Right forelimb (tissue), 1 donor: ENCODE measurements at regions not wholly inside any gene's neighbourhood (a gene's known extent, or its start where the extent isn't known, plus 50 kb on each side); places are given as distances from the start of the nearest gene placed in this dataset.

Experiments used
- DNase-seq: peaks from one replicate; pipeline ENCODE4 v3.0.0-alpha.2; 2018

DNA sequence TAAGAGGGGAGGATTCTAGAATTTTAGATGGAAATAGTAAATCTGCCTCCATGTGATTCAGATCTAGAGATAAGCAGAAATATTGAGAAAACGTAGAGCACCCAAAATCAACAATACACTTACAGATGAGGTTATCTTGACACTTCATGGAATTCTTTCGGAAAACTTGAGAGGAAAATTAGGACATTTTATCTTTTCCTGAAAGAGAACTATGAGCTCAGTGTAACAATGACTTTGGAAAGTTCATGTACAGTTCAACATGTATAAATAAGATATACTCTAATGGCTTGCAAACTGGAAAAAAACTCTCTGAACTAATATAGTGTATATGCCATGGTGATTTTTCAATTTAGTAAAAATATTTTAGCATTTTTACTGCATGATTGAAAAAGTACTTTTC, 338.1 kb upstream of the NEGR1 start:
- DNase-seq, result no peak

DNA sequence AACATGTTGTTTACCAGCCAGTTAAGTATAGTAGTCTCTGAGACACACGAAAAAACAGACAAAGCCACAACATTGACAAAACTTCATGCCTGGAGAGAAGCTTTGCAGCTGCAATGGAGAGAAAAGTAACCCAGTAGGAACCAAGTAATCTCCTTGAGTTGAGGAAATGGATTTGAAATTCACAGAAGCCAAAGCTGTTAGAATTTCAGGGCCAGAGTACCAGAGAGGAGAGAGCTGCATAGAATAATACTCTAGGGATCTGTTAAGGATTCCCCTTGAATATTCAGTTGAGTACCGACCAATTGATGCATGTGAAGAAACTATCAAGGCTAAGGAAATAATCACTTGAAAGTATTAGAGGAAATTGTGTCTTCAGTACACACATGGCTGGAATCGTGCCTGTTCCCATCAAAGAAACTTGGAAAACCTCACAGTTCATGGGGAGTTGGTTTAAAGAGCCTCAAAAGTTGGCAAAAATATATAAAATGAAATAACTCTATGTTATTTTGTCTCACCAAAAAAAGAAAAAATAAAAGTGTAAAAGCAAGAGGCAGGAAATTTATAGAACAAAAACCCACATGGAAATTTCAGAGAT, 324.0 kb upstream of the NEGR1 start:
- DNase-seq, result no peak

DNA sequence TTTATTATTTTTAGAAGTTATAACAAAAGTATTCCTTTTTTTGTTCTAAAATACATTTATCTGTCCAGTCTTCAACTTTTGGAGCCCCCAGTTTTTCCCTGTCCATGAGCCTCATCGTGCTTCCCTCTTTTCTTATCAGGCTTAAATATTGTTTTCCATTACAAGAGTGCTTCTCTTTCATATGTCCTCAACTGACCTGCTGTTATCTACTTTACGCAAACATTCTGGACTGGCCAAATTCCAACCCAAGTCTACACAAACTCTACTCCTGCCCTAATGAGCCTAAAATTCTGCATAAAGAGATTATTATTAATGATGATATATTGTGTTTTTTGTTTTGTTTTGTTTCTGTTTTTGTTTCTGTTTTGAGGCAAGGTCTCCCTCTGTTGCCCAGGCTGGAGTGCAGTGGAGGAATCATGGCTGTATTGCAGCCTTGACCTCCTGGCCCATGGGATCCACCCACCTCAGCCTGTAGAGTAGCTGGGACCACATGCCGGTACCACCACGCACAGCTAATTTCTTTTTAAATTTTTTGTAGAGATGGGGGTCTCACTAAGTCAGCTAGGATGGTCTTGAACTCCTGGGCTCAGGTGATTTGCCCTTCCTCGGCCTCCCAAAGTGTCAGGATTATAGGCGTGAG, 318.8 kb upstream of the NEGR1 start:
- no peak for DNase-seq

DNA sequence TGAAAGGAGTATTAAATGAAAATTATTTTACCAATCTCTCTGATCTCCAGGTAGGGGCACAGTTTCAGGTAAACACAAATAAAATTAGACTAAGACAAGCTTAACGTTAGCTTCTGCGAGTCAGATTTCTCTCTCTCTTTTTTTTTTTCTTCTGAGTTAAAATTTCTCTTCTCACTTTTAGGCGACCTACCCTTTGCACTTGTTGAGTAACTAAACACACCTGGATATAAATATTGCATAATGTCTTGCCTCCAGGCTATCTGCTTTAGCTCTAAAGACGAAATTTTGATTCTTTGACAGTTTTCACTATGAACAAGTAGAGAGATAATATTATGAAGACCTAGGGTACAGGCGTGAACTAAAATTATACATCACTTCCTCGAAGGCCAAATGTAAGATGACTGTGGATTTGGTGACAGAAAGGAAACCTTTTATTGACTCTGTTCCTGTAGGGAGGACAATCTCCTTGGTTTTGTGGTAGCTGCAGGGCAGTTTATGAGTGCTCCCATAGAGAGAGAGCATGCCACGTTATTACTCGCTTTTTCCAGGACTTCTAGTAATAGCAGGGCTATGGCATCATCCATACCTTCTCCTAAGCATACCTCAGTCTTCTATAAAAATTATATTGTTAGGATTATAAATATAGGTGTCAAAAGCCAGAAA, 303.8 kb upstream of the NEGR1 start:
- no peak for DNase-seq

DNA sequence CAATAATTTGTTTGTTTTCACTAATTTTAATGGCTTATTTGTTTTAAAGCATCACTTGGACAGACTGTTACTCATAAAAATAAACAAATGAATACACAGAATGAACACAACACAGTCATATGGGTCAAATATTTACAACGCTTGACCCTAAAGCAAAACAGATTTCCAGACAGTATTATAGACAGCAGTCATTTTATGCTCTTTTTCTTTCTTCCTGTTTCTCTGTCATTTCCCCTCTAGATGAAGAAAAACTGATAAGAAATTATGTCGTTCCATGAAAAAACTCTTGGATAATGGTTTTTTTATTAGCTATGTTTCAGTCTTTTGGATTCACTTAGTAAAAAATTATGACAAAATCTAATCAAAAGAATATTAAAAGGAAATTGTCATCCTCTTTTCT, 297.3 kb upstream of the NEGR1 start:
- no peak for DNase-seq

DNA sequence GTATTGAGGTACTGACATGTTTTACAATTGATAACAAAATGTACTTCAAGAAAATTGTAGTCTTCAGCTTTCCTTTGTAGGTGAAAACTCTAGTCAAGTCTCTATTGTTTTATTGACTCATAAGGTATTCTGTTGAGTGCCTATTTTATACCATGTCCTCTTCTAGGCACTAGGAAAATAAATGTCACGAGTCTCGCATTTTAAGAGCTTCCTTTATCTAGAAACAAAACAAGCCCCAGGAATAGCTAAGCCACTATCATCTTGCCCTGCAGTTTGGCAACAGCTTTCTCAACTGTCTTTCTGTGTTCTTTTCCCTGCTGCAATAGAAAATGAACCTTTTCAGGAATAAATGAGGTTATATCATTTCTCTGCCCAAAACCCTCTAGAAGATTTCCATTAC, 288.5 kb upstream of the NEGR1 start:
- no peak for DNase-seq

DNA sequence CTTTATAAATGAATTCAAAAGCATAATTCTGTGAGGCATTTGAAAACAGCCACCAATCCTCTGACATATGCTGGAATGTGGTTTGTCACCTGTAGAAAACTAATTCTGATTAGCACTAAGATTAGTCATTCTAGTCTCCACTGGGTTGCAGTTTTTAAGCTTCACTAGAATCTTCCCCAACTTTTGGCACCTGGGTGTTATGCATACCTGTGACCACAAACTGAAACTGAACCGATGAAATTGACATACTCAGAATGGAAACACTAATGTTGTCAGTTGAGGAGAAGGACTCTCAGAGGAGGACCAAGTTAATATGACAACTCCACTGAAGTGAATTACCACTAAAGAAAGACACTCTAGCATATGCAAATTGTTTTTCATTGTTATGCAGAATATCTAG, 285.8 kb upstream of the NEGR1 start:
- DNase-seq, result no peak

DNA sequence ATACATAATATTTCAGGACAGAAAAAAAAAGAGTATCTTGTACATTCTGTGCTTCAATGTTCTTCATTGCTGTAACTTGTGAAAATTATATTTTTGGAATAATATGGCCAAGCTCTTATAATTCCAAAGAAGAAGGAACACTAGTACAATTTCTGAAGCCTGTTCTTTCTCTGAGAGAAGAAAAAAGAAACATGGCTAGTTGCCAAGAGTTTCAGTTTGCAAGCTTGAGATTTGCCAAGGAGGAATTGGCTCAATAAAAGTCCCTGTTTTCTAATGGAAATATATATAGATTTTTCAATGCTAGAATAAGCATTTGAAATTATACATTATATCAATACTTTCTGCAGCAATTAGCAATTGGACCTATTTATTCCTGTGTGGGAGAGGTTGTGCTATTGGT, 285.2 kb upstream of the NEGR1 start:
- no peak for DNase-seq

DNA sequence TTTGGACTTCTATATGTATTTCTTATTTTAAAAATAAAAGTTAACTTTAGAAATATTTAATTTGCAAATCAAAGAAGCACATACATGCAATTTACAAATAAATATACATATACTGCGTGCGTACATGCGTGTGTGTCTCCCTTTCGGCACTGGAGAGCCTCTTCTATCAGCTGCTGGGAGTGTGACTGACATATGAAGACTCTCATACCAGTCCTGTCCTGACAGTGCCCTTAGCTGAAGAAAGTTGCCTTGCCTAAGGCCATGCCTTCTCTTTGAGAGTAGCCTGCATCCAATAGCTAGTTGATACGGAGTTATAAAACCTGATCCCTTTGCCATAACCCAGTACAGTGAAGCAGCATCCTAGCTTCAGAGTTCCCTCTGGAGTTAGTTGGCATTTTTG, 282.4 kb upstream of the NEGR1 start:
- no peak for DNase-seq

DNA sequence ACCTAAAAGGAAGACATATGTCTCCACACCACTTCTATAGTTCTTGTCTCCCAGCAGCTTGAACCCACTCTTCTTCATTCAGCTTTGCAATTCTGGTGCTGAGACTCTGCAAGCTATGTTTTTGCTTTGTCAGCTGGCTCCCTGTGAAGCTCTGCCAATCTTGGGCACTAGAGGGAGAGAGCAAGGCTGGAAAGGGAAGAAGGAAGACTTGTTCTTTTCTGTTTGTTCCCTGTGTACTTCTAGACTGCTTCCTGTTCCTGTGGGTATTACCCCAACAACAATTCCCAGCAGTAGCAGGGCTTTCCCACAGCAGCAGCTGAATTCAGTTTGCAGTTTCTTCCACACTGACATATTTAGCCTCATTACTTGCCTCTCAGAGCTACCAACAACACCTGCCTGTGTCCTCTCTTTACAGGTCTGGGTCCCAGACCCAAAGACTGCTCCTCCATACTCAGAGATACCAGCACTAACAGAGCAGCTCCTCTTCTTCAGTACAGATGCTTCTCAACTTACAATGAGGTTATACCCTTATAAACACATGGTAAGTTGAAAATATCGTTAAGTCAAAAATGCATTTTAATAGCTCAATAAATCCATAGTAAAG, 275.2 kb upstream of the NEGR1 start:
- DNase-seq, result no peak

DNA sequence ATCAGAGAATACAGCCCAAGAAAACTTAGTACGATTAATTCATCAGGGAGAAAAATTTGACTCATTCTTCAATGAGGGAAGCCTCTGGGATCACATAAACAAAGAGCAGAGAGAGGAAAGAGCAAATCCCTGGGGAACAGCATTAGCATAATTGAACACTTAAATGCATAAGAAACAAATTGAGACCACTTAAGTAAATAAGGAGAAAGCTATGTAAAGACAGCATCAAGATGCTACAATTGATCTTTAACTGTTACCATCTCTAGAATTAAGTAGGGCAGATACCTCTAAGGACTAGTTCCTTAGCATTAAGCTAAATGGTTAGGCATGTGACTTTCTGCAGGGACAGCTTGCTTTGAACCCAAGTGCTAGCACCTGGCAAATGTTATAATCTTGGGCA, 265.1 kb upstream of the NEGR1 start:
- no peak for DNase-seq

DNA sequence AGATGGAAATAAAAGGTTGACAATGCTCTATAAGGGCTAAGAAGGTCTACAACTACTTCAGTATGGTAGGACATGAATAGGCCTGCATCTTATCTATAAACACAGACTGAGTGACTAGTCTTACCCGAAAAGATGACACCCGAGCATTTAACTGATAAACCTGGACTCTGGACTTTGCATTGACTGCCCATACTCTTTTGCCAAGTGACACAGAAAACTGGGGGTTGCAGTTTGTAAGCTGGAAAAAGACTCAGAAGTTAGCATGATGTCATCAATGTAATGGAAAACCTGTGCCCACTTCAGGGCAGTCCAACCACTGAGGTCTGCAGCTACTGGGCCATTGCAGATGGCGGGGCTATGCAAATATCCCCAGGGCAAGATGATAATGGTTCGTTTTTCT, 258.3 kb upstream of the NEGR1 start:
- no peak for DNase-seq

DNA sequence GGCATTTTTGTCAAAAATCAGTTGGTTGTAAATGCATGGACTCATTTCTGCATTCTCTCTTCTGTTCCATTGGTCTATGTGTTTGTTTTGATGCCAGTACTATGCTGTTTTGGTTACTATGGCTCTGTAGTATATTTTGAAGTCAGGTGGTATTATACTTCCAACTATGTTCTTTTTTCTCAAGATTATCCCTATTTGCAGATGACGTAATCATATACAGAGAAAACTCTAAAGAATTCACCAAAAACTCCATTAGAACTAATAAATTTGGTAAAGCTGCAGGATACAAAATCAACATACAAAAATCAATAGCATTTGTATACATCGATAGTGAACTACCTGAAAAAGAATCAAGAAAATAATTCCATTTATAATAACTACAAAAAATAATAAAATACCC, 253.1 kb upstream of the NEGR1 start:
- no peak for DNase-seq

DNA sequence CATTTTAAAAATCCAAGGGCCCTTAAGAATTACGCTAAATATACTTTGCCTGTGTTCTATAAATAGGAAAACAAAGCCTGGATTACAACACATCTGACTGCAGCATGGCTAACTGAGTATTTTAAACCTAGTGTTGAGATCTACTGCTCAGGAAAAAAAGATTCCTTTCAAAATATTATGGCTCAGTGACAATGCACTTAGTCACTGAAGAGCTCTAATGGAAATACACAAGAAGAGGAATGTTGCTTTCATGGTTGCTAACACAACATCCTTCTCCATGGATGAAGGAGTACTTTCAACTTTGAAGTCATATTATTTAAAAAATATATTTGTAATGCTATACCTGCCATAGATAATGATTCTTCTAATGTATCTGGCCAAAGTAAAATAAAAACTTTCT, 248.3 kb upstream of the NEGR1 start:
- no peak for DNase-seq

DNA sequence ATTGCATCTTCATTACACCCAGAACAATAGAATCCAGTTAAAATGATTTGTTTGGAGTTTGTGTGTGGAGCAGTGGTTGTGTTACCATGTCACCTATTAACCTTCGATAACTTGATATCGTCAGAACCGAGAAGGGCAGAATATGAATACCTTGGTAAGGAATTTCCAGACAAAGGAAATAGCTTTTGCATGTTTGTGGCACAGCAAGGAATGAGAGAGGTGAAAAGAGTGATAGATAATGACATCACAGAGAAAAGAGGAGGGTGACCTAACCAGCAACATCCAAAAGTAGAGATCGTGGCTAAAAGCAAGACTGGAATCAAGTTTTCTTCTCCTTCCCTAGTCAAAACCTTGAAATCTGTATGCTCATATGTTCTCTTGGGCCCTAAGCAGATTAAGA, 244.6 kb upstream of the NEGR1 start:
- no peak for DNase-seq

DNA sequence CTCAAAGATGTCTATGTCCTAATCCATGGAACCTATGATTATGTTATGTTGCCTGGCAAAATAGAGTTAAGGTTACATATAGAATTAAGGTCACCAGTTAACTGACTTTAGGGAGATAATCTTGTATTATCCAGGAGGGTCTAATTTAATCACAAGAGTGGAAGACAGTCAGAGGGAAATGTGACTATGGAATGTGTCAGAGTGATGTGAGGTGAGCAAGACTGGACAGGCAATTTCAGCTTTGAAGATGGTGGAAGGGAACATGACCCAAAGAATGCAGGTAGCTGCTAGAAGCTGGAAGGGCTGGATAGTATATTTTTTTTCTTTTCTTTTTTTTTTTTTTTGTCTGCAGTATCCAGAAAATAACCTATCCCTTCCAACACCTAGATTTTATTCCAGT, 241.7 kb upstream of the NEGR1 start:
- DNase-seq, result no peak

DNA sequence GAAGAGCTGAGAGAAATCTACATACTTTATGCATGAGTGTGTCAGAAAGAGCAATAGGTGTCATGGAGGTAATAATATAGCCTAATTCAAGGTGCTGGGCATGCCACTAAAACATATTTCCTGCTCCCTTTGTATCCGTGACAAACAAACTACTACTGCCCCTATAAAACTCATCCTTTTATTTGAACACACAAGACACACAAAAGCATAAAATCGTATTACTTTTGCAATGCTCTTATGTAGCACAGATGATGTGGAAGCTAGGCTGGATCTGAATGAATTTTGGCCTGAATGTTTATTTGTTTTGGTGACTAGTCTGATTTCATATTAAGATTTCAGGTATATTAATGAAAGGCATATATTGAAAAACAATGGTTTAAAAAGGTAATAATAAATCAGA, 239.3 kb upstream of the NEGR1 start:
- DNase-seq, result no peak

DNA sequence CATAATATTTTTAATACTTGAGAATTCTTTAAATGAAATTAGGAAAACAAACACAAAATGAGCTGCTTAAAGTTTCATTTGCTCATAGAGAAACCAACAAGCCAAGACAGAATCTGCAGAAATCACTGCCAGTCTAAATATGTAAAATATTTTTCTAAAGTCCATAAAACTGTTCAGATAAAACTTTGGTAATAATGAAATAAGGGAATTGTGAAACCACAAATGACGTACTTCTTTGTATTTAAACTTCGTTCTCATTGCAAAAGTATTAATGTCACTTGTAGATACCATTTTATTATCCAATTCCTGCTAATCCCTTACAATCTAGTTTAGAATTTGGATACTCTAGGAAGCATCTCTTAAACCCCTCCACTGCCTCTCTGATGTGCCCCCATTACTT, 234.5 kb upstream of the NEGR1 start:
- DNase-seq, result no peak

DNA sequence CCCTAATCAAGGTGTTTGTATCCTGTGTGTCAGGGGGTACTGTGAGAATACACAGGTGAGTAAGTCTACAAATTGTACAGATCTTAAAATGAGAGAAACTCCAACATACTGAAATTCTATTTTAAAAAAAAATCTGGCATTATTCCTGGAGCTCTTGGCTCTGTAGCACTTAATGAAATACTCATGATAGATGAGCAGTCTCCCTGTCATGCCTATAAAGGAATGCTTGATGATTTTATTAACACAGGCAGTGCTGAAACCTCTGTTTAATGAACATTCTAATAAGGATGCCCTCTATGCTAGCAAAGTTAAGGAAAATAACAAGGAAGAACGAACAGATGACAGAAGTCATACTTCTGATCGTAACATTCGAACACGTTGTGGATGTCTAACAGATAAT, 233.9 kb upstream of the NEGR1 start:
- DNase-seq, result no peak

DNA sequence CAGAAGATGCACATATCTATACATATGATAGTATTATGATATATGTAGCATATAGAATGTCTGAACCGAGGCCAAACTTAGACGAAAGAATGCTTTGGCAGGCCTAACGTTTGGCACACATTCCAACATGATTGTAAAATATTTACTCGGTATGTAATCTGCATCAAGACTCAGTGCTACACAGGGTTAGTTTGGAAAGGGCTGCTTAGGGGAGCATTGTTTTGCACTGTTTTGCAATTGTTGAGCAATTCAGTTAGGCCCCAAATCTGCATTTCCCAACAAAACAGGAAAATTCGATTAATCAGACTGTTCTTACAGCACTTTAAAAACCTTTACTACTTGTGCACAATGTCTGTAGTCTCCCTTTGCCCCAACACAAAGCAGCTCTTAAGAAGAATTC, 216.0 kb upstream of the NEGR1 start:
- no peak for DNase-seq

DNA sequence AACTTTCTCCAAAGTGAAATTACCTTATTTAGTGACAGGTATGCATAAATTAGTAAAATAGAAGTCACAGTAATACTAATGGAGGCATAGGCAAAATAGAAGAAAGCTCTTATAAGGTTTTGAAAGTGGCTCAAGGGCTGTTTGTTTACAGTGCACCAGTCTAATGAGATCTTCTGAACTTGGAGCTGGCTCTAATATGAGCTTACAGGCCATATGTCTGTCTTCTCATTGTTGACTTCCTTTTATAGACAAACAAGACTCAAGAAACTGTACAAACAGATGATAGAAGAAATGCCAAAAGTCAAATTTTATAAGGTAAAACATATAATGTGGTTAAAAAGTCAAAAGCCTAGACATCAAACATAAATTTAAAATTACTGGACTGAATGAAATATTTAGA, 207.5 kb upstream of the NEGR1 start:
- no peak for DNase-seq

DNA sequence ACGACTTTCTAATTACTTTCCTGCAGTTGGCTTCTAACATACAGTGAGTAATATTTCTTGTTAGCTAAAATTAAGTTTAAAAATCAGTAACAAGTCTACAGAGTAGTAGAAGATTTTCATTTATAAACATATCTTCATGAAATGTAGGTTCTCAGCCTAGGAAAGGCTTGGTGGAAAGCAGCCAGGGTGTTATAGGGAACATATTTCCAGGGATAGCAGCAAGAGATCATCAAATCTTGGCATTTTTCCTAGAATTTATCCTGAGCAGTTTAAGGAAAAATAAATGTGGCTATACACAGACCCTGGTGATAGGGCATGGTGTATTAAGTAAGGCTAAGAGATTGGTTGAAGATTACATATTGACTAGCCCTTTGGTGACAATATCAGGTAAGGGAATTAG, 203.5 kb upstream of the NEGR1 start:
- DNase-seq, result no peak

DNA sequence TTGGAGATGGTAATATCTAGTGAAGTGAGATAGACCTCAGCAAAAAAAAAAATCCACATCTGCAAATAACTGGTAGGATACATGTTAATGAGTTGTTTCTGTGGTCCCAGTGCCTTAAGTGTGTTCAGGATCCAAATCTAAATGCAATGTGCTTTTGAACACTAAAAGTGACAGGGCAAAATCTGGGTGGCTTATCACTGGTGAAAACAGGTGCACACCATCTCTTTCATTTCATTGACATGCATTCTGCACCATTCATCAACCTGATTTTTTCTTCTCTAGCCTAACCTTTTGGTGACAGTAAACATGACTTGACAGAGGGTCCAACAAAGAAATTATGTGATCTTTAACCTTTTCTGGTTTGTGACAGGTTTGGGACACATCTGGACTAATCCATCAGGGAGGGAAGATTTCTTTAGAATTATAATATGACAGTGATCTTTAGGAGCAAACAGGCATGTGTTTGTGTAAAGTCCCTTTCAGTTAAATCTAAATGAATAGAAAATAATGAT, 201.6 kb upstream of the NEGR1 start:
- DNase-seq, result no peak

DNA sequence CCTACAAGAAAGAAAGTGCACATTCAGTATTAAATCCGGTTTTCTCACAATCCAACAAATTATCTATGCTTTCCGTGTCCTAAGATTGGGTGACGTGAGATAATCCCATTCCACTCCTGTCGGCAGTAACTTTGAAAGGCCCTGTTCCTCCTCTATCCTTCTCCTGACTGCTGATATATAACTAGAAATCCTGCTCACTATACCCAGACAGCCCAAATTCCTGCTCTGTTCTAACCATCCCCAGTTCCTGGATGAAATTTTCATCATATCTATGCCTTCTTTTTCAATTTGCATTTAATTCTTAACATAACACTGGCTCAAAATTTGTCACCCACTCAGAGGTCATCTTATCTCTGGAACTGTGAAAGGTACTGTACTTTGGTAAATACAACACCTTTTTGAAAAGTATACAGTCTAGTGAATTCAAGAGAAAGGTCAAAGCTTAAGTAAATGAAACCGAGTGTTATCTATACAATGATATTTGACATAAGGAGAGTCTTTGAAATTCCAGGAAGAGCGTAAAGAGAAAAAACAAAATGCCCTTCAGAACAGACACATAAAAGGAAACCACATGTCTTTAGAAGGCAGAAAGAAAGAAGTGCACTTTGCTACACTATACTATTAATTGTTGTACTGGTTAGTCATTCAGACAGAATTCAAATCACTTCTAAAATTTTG, 200.5 kb upstream of the NEGR1 start:
- DNase-seq, result no peak
